ENCODE measurements at regions not wholly inside any gene's neighbourhood (a gene's known extent, or its start where the extent isn't known, plus 50 kb on each side); places are given as distances from the start of the nearest gene placed in this dataset.
A peak's percentile ranks its signal among the peaks of the same experiment; 100 is the strongest.

GRCh38 chr22:25282671-25283561 lies 63.5 kb downstream of the CRYBB2 start (continued):
- no peak for TF ChIP-seq POLR2AphosphoS5 (IDR thresholded peaks at IDR 0.05; ENCODE audit: low read depth, low read length)
- TF ChIP-seq CTBP2 (IDR thresholded peaks at IDR 0.05; ENCODE audit: borderline replicate concordance, insufficient read depth, insufficient read length, low read length): peak; percentile 98
- TF ChIP-seq EZH2 (IDR thresholded peaks at IDR 0.05; ENCODE audit: low read depth, low read length, severe bottlenecking): peak; percentile 76
- TF ChIP-seq SIX5 (IDR thresholded peaks at IDR 0.05; ENCODE audit: low read depth, low read length): no peak
- TF ChIP-seq BACH1 (IDR thresholded peaks at IDR 0.05; ENCODE audit: low read length): no peak
- TF ChIP-seq RAD21 (IDR thresholded peaks at IDR 0.05 in 1 of 2, conservative IDR thresholded peaks at IDR 0.05 in 1 of 2; ENCODE audit: low read depth in 2 of 2, low read length in 2 of 2): no peak; a peak in 1 of 4 replicates
- no peak for TF ChIP-seq RNF2 (IDR thresholded peaks at IDR 0.05; ENCODE audit: borderline replicate concordance, low read depth, low read length, missing control alignments, poor library complexity, severe bottlenecking)
- no peak for TF ChIP-seq BCL11A (IDR thresholded peaks at IDR 0.05; ENCODE audit: low read depth in 2 of 2, low read length in 2 of 2)
- TF ChIP-seq HDAC2 (IDR thresholded peaks at IDR 0.05; ENCODE audit: borderline replicate concordance in 1 of 2, low read depth in 2 of 2, low read length in 2 of 2): peak in 1 of 2 experiments; percentile 83; a peak in 1 of 4 replicates
- TF ChIP-seq ASH2L (IDR thresholded peaks at IDR 0.05; ENCODE audit: low read length): peak; percentile 81
- peak; percentile 11; the same call in 1 of the 2 replicates for TF ChIP-seq YY1 (IDR thresholded peaks at IDR 0.05; ENCODE audit: low read depth, low read length)
- no peak for TF ChIP-seq JUND (IDR thresholded peaks at IDR 0.05; ENCODE audit: low read length)
- peak; percentile 45; the same call in 1 of the 2 replicates for TF ChIP-seq PHF8 (conservative IDR thresholded peaks at IDR 0.05; ENCODE audit: low read depth, low read length)
- TF ChIP-seq TAF1 (IDR thresholded peaks at IDR 0.05; ENCODE audit: low read depth, low read length): peak; percentile 38; the same call in 1 of the 2 replicates

Measured in H1 (cell line).